ENCODE measurements at regions not wholly inside any gene's neighbourhood (a gene's known extent, or its start where the extent isn't known, plus 50 kb on each side); places are given as distances from the start of the nearest gene placed in this dataset.
A peak's percentile ranks its signal among the peaks of the same experiment; 100 is the strongest.

DNA sequence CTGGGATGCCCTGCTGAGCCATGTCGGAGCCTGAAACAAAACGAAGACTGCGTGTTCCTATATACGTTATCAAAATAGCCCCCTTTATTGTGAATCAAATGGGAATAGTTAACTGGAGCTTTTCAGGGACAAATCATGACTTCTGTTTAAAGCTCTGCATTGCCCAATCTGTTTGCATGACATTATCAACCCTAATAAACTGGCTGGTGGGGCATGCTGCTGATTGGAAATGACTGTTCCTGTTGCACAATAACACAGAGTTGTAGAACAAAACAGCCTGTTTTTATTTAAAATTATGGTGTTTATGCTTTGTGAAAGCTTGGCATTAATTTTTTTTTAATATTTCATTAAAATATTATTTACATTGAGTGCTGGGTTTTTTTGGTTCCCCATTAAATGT lies 215.5 kb downstream of the TMEM167A start:
- H3K27ac ChIP-seq (ENCODE audit: low read depth in 1 of 2, low read length in 2 of 2), result no peak overlapping the region
- TF ChIP-seq JUND (IDR thresholded peaks at IDR 0.05), result peak in 1 of 2 donors; percentile 25
- no peak for TF ChIP-seq TAF1 (conservative IDR thresholded peaks at IDR 0.05)
- TF ChIP-seq MAX (IDR thresholded peaks at IDR 0.05), result no peak
- TF ChIP-seq, protein P1, sequence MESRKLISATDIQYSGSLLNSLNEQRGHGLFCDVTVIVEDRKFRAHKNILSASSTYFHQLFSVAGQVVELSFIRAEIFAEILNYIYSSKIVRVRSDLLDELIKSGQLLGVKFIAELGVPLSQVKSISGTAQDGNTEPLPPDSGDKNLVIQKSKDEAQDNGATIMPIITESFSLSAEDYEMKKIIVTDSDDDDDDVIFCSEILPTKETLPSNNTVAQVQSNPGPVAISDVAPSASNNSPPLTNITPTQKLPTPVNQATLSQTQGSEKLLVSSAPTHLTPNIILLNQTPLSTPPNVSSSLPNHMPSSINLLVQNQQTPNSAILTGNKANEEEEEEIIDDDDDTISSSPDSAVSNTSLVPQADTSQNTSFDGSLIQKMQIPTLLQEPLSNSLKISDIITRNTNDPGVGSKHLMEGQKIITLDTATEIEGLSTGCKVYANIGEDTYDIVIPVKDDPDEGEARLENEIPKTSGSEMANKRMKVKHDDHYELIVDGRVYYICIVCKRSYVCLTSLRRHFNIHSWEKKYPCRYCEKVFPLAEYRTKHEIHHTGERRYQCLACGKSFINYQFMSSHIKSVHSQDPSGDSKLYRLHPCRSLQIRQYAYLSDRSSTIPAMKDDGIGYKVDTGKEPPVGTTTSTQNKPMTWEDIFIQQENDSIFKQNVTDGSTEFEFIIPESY (IDR thresholded peaks at IDR 0.05), result no peak
- peak; percentile 15 for TF ChIP-seq YY1 (IDR thresholded peaks at IDR 0.05)
- peak; percentile 11 to 47 for TF ChIP-seq RXRA (IDR thresholded peaks at IDR 0.05)
- TF ChIP-seq EGR1 (IDR thresholded peaks at IDR 0.05; ENCODE audit: low read depth in 2 of 2), result no peak
- TF ChIP-seq NR2F2 (IDR thresholded peaks at IDR 0.05), result no peak
- TF ChIP-seq, protein P2, sequence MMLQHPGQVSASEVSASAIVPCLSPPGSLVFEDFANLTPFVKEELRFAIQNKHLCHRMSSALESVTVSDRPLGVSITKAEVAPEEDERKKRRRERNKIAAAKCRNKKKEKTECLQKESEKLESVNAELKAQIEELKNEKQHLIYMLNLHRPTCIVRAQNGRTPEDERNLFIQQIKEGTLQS (IDR thresholded peaks at IDR 0.05), result no peak
- no peak for TF ChIP-seq SP1 (IDR thresholded peaks at IDR 0.05)
- peak in 1 of 2 donors; percentile 27 for TF ChIP-seq RAD21 (IDR thresholded peaks at IDR 0.05)
- TF ChIP-seq, protein P3, sequence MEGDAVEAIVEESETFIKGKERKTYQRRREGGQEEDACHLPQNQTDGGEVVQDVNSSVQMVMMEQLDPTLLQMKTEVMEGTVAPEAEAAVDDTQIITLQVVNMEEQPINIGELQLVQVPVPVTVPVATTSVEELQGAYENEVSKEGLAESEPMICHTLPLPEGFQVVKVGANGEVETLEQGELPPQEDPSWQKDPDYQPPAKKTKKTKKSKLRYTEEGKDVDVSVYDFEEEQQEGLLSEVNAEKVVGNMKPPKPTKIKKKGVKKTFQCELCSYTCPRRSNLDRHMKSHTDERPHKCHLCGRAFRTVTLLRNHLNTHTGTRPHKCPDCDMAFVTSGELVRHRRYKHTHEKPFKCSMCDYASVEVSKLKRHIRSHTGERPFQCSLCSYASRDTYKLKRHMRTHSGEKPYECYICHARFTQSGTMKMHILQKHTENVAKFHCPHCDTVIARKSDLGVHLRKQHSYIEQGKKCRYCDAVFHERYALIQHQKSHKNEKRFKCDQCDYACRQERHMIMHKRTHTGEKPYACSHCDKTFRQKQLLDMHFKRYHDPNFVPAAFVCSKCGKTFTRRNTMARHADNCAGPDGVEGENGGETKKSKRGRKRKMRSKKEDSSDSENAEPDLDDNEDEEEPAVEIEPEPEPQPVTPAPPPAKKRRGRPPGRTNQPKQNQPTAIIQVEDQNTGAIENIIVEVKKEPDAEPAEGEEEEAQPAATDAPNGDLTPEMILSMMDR (IDR thresholded peaks at IDR 0.05; ENCODE audit: low read depth, low read length, missing input control), result no peak
- no peak for TF ChIP-seq FOXA1 (IDR thresholded peaks at IDR 0.05)
- peak in 1 of 2 donors; percentile 16 for TF ChIP-seq HNF4A (conservative IDR thresholded peaks at IDR 0.05)

DNA sequence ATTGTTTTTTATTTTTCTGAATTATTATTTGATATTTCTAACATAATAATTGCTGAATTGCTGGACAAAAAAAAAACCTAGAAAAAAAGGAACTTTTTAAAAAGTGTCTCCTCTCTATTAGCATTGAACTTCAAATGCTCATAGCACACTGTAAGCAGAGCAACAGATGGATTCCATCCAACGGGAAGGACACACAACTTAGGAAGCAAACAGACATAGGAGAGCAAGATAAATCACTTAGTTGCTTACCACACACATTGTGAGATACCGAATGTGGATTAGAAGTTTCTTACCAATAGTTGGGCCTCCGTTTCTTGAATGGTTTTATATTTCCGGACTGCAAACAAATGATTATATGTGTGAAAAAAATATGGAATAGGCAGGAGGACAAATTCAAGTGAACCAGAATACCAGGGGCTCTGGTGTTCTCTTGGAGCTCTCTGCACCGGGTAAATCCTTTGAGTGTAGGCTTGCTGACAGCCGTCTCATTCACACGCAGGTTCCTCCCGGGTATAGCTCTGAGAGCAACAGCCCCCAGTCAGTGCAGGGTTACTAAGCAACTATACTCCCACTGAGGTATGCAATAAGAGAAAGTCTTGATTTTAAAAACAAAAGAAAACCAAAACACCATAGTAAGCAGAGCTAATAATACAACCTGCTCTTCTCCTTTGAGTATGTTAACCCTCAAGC lies 217.6 kb downstream of the TMEM167A start:
- no peak for DNase-seq (ENCODE audit: low spot score)
- H3K27ac ChIP-seq (ENCODE audit: low read depth in 1 of 2, low read length in 2 of 2), result no peak overlapping the region

More for the DNA sequence above, 215.5 kb downstream of the TMEM167A start:
- Histone ChIP-seq H3K27me3 (ENCODE audit: control insufficient read depth in 4 of 4, insufficient read depth in 4 of 4, low read length in 3 of 4) (peaks cover 0 to 2% (median 0%) of the 10 kb centered on the region in 4 donors), H3K9me3 (ENCODE audit: control insufficient read depth in 4 of 4, low read length in 3 of 4) (no peaks in the 10 kb centered on the region), H3K4me1 (ENCODE audit: control insufficient read depth in 4 of 4, insufficient read depth in 4 of 4, low read length in 3 of 4) (peaks cover 0 to 3% (median 0%) of the 10 kb centered on the region in 4 donors), H3K9ac (ENCODE audit: low read depth in 1 of 2, low read length in 2 of 2) (no peak overlapping the region), H3K4me3 (ENCODE audit: low read depth in 1 of 3, low read length in 3 of 3) (no peak overlapping the region), H3K36me3 (ENCODE audit: control insufficient read depth in 4 of 4, insufficient read depth in 3 of 4, low read depth in 1 of 4, low read length in 3 of 4) (no peaks in the 10 kb centered on the region)
- 93% methylated on average over 4 of the region's 4 CpGs for WGBS
- DNase-seq (ENCODE audit: low spot score), result no peak

More for the DNA sequence above, 217.6 kb downstream of the TMEM167A start:
- no peak for TF ChIP-seq FOXA2 (IDR thresholded peaks at IDR 0.05)
- TF ChIP-seq HNF4A (conservative IDR thresholded peaks at IDR 0.05), result no peak
- TF ChIP-seq YY1 (IDR thresholded peaks at IDR 0.05), result no peak
- TF ChIP-seq, protein P1 (IDR thresholded peaks at IDR 0.05), result no peak
- TF ChIP-seq, protein P2 (IDR thresholded peaks at IDR 0.05), result no peak
- TF ChIP-seq RAD21 (IDR thresholded peaks at IDR 0.05), result no peak
- TF ChIP-seq, protein P3 (IDR thresholded peaks at IDR 0.05; ENCODE audit: low read depth, low read length, missing input control), result no peak
- TF ChIP-seq SP1 (IDR thresholded peaks at IDR 0.05), result no peak
- no peak for TF ChIP-seq RXRA (IDR thresholded peaks at IDR 0.05)
- no peak for TF ChIP-seq MAX (IDR thresholded peaks at IDR 0.05)
- no peak for TF ChIP-seq EGR1 (IDR thresholded peaks at IDR 0.05; ENCODE audit: low read depth in 2 of 2)
- no peak for TF ChIP-seq JUND (IDR thresholded peaks at IDR 0.05)
- no peak for TF ChIP-seq TAF1 (conservative IDR thresholded peaks at IDR 0.05)
- TF ChIP-seq FOXA1 (IDR thresholded peaks at IDR 0.05), result no peak
- TF ChIP-seq REST (IDR thresholded peaks at IDR 0.05), result no peak
- Histone ChIP-seq H3K9me3 (ENCODE audit: control insufficient read depth in 4 of 4, low read length in 3 of 4) (no peaks in the 10 kb centered on the region), H3K27me3 (ENCODE audit: control insufficient read depth in 4 of 4, insufficient read depth in 4 of 4, low read length in 3 of 4) (peaks cover 0 to 2% (median 0%) of the 10 kb centered on the region in 4 donors), H3K9ac (ENCODE audit: low read depth in 1 of 2, low read length in 2 of 2) (no peak overlapping the region), H3K4me1 (ENCODE audit: control insufficient read depth in 4 of 4, insufficient read depth in 4 of 4, low read length in 3 of 4) (peaks cover 0 to 3% (median 0%) of the 10 kb centered on the region in 4 donors), H3K36me3 (ENCODE audit: control insufficient read depth in 4 of 4, insufficient read depth in 3 of 4, low read depth in 1 of 4, low read length in 3 of 4) (no peaks in the 10 kb centered on the region), H3K4me3 (ENCODE audit: low read depth in 1 of 3, low read length in 3 of 3) (no peak overlapping the region)
- 59% methylated on average over 8 of the region's 8 CpGs for WGBS
